ENCODE measurements at regions not wholly inside any gene's neighbourhood (a gene's known extent, or its start where the extent isn't known, plus 50 kb on each side); places are given as distances from the start of the nearest gene placed in this dataset.

- no peak for DNase-seq
Observed at GRCh38 chr1:232110281-232111090, 483.9 kb downstream of the DISC1 start.

- no peak for DNase-seq
Observed at GRCh38 chr1:232109391-232109790, 482.8 kb downstream of the DISC1 start.

GRCh38 chr1:232108598-232108997 lies 482.0 kb downstream of the DISC1 start:
- DNase-seq, result no peak

- DNase-seq, result no peak
Observed at GRCh38 chr1:232106415-232106814, 479.8 kb downstream of the DISC1 start.

GRCh38 chr1:232105561-232105960 lies 479.0 kb downstream of the DISC1 start:
- no peak for DNase-seq

GRCh38 chr1:232101231-232101630 lies 474.6 kb downstream of the DISC1 start:
- no peak for DNase-seq

GRCh38 chr1:232096751-232097150 lies 470.2 kb downstream of the DISC1 start:
- DNase-seq, result no peak

Measured in NCI-H1694 treated with DMSO at 0.1 percent for 48 hours (cell line).